ENCODE measurements at regions not wholly inside any gene's neighbourhood (a gene's known extent, or its start where the extent isn't known, plus 50 kb on each side); places are given as distances from the start of the nearest gene placed in this dataset.
"Not testable (repeated sequence)": the region's sequence is repeated elsewhere in the genome, so short reads cannot be mapped to it uniquely, and the experiment has no call there.

DNA sequence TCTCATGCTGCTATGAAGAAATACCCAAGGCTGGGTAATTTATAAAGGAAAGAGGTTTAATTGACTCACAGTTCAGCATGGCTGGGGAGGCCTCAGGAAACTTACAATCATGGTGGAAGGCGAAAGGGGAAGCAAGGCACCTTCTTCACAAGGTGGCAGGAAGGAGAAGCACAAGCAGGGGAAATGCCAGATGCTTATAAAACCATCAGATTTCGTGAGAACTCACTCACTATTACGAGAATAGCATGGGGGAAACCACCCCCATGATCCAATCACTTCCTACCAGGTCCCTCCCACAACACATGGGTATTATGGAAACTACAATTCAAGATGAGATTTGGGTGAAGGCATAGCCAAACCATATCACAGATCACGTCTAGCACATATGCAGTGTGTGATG, 61.8 kb upstream of the MARCKS start:
- FAIRE-seq: not testable (repeated sequence)

- FAIRE-seq: no peak
These were observed 61.1 kb upstream of the MARCKS start for GRCh38 chr6:113796038-113796437.

DNA sequence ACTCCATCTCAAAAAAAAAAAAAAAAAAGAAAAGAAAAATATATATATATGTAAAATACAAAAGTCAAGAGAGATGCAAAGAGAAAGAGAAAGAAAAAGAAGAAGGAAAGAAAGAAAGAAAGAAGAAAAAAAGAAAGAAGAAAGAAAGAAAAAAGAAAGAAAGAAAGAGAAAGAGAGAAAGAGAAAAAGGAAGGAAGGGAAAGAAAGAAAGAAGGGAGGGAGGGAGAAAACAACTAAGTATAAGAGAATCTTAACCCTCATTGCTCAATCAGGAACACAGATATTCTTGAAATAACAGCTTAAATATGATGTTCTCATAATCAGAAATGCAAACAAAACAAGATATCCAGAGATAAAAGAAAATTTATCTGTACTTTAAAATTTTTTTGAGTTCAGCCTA, 54.4 kb upstream of the MARCKS start:
- peak; percentile 97 for FAIRE-seq

DNA sequence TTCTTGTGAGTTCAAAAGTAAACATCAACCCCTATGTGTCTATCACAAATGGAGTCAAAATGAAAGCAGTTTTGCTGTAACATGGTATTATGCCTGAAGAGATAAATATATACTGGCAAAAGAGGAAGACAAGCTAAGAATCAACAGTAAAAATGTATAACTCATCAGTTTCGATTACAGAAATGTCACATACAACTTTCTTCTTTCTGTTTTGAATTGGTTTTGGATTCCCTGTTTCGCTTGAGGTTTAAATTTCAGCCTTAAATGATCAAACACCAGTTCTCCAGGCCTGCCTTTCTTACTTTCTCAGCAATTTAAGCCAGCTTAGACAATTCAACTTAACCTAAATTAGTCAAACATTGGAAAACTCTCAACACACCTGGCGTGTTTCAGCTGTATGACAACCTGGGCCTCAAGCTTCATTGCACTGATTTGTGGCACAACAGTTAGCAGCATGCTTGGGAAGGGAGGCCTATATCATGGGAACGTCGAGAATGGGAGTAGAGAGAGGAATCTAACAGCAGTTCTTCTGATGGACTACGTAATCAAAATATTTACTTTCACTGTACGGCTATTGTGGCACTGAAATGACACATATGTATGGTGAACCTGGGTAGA, 51.9 kb upstream of the MARCKS start:
- FAIRE-seq: peak; percentile 60

- FAIRE-seq: no peak
These were observed 51.2 kb upstream of the MARCKS start for GRCh38 chr6:113805811-113806495.

Measured in islet of Langerhans (tissue), 1 donor.